ENCODE measurements at regions not wholly inside any gene's neighbourhood (a gene's known extent, or its start where the extent isn't known, plus 50 kb on each side); places are given as distances from the start of the nearest gene placed in this dataset.

DNA sequence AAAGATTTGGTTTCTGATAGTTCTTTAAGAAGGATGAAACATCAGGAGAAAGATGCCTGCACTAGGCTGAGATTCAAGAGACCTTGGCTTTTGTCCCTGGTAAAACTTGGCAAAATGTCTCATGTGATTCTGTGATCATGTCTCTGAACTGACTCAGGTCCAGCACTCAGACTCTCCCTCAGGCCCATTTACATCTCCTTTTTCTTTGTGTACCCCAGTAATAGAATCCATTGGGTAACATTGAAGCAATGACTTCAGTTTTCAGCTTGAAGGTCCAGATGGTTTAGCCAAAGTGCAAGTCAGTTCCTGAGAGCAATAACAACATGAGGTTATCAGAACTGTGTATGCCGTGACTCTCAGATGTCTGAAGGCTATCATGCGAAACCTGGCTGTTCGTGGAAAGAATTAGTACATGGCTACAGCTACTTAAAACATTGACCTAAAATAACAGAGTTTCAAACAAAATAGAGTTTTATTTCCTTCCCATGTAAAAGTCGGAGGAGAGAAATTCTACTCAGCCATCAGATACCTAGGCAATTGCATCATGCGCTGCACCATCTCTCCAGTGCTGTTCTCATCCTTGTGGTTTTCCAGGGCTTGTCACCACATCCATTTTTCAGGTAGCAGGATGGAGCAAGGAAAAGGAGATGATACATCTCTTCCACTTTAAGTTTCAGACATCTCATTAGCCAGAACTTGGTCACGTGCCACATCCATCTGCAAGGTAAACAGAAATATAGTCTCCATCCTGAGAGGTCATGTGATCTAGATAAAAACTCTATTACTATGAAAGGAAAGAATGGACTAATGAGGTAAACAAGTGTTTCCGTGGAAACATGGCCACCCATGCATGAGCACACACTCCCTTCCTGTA is 117.3 kb downstream of the POSTN start:
- TF ChIP-seq, protein P1, sequence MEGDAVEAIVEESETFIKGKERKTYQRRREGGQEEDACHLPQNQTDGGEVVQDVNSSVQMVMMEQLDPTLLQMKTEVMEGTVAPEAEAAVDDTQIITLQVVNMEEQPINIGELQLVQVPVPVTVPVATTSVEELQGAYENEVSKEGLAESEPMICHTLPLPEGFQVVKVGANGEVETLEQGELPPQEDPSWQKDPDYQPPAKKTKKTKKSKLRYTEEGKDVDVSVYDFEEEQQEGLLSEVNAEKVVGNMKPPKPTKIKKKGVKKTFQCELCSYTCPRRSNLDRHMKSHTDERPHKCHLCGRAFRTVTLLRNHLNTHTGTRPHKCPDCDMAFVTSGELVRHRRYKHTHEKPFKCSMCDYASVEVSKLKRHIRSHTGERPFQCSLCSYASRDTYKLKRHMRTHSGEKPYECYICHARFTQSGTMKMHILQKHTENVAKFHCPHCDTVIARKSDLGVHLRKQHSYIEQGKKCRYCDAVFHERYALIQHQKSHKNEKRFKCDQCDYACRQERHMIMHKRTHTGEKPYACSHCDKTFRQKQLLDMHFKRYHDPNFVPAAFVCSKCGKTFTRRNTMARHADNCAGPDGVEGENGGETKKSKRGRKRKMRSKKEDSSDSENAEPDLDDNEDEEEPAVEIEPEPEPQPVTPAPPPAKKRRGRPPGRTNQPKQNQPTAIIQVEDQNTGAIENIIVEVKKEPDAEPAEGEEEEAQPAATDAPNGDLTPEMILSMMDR (IDR thresholded peaks at IDR 0.05), result no peak
- no peak for TF ChIP-seq POLR2A (IDR thresholded peaks at IDR 0.05)

Measured in right lobe of liver (tissue), 4 donors.